Heart right ventricle (tissue), 16 donors: ENCODE measurements at regions not wholly inside any gene's neighbourhood (a gene's known extent, or its start where the extent isn't known, plus 50 kb on each side); places are given as distances from the start of the nearest gene placed in this dataset.

ENCODE experiments used
- ATAC-seq, 8 donors: fragments of 200-7000 bp; cut with Tn5 transposase; one replicate each; pipeline ENCODE4 v1.9.1; 2020; ENCODE audit warnings: mild to moderate bottlenecking in 8 of 8, moderate library complexity in 8 of 8, moderate number of reproducible peaks in 1 of 8
- DNase-seq, 2 donors: peaks; one replicate each; pipeline ENCODE4 v3.0.0-alpha.2; 2020
- H3K27ac ChIP-seq, 10 donors: fragments of 200-600 bp; sonication (generic) in 2 of 10; one replicate each; pipeline versions ENCODE4 v1.5.0 to v1.8.0; 2020 to 2022; ENCODE audit warnings: mild to moderate bottlenecking in 3 of 10
- H3K27me3 ChIP-seq, 7 donors: fragments of 200-600 bp; one replicate each; pipeline ENCODE4 v1.8.0; 2021 to 2022; ENCODE audit warnings: mild to moderate bottlenecking in 2 of 7
- H3K36me3 ChIP-seq, 9 donors: fragments of 200-600 bp; sonication (generic) in 1 of 9; one replicate each; pipeline versions ENCODE4 v1.5.0 to v1.8.0; 2020 to 2022; ENCODE audit warnings: mild to moderate bottlenecking in 2 of 9
- H3K4me1 ChIP-seq, 9 donors: fragments of 200-600 bp; sonication (generic) in 1 of 9; one replicate each; pipeline versions ENCODE4 v1.5.0 to v1.8.0; 2020 to 2022; ENCODE audit warnings: mild to moderate bottlenecking in 4 of 9
- H3K4me3 ChIP-seq, 10 donors: fragments of 200-600 bp; sonication (generic) in 2 of 10; one replicate each; pipeline versions ENCODE4 v1.5.0 to v1.8.0; 2020 to 2022; ENCODE audit warnings: mild to moderate bottlenecking in 7 of 10, moderate library complexity in 2 of 10
- H3K9me3 ChIP-seq, 11 donors: fragments of 200-600 bp in 10 of 11; sonication (generic) in 2 of 11; one replicate each; pipeline versions ENCODE4 v1.5.0 to v1.8.0; 2013 to 2022; ENCODE audit warnings: mild to moderate bottlenecking in 2 of 11, control low read depth in 1 of 11, moderate library complexity in 1 of 11
- WGBS, 2 donors: extraction: QIAGEN DNeasy Blood & Tissue Kit; methylation state at CpG; one replicate each; pipeline ENCODE4 v1.1.7; 2013; ENCODE audit warnings: inconsistent platforms in 1 of 2; 5-methylcytosine and 5-hydroxymethylcytosine counted together
- intact Hi-C, 10 donors: fragments of 100-400 bp; cut with DNase I; formaldehyde crosslinking; loops; one replicate each; pipeline versions ENCODE4 v1.11.1 to v1.14.2; 2022
- TF ChIP-seq, protein P1 (sequence below), 9 donors: fragments of 200-600 bp; sonication (generic) in 2 of 9; IDR thresholded peaks; one replicate each; pipeline versions ENCODE4 v1.5.0 to v1.8.0; 2021 to 2022; ENCODE audit warnings: antibody characterized with exemption in 9 of 9, mild to moderate bottlenecking in 5 of 9, moderate library complexity in 1 of 9
- donor health status: Arrhythmogenic right ventricular cardiomyopathy.
- donor health status: ischemic (EF 13 %, LVEDD 7.1; RV severe dilation, severe dysfunction).
- donor health status: healthy with polysubstance abuse.
- donor health status: DM: no; HTN: yes; CAD: no.
- donor health status: DM: no; HTN: no; CAD: no.
- donor health status: ischemic (EF 25% LVEDD 6.9; RV normal size, moderate dysfunction).
- donor health status: ischemic (EF 25% LVEDD 5.7; RV mildly dilated, moderate dysfunction).
- donor health status: healthy.
- donor health status: DM: yes; HTN: yes; CAD: no.
- donor health status: Ischemic cardiomyopathy.
- donor health status: ischemic (EF 35%, LVEDD 5.7; RV mildly dilated, moderate dysfunction).
- donor health status: nonischemic (EF 11% LVEDD 7.7; RV severe dilation, severe dysfunction).
- donor health status: DM: yes; HTN: yes; CAD: no.
- donor health status: PGD.
- donor health status: ischemic (EF 29% LVEDD 5.4; RV normal size, mild dysfunction).
- donor health status: nonischemic (EF 23%, LVEDD 6.1; RV moderate dilation, normal function).

DNA sequence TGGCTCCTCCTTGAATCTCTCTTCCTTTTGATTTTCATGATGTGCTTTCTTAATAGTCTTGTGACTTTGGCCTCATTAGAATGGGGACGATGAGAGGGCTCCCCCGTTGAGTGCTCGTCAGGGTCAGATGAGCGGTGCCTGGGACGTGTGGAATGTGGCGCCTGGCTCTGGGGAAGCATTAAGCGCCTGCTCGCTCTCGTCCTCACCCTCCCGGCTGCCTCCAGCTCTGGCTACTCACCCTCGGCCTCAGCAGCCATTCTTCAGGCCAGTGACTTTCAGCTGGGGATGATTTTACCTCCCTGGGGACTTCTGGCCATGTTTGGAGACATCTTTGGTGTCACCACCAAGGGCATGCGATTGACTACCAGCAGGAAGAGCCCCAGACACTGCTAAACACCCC is 69.7 kb downstream of the RPS6KA4 start:
- H3K36me3 ChIP-seq, result no peaks in the 10 kb centered on the region
- no peak for DNase-seq
- intact Hi-C loops, result no loop called here
- 48 to 55% methylated on average over 12 of the region's 12 CpGs for WGBS, 2 donors
- no peak for ATAC-seq
- TF ChIP-seq, protein P1, sequence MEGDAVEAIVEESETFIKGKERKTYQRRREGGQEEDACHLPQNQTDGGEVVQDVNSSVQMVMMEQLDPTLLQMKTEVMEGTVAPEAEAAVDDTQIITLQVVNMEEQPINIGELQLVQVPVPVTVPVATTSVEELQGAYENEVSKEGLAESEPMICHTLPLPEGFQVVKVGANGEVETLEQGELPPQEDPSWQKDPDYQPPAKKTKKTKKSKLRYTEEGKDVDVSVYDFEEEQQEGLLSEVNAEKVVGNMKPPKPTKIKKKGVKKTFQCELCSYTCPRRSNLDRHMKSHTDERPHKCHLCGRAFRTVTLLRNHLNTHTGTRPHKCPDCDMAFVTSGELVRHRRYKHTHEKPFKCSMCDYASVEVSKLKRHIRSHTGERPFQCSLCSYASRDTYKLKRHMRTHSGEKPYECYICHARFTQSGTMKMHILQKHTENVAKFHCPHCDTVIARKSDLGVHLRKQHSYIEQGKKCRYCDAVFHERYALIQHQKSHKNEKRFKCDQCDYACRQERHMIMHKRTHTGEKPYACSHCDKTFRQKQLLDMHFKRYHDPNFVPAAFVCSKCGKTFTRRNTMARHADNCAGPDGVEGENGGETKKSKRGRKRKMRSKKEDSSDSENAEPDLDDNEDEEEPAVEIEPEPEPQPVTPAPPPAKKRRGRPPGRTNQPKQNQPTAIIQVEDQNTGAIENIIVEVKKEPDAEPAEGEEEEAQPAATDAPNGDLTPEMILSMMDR (IDR thresholded peaks at IDR 0.05), result no peak
- H3K4me3 ChIP-seq, result no peak overlapping the region
- peaks cover 0 to 10% (median 0%) of the 10 kb centered on the region in 11 donors for H3K9me3 ChIP-seq
- no peaks in the 10 kb centered on the region for H3K4me1 ChIP-seq
- no peak overlapping the region for H3K27ac ChIP-seq
- peaks cover 0 to 14% (median 6%) of the 10 kb centered on the region in 7 donors for H3K27me3 ChIP-seq

DNA sequence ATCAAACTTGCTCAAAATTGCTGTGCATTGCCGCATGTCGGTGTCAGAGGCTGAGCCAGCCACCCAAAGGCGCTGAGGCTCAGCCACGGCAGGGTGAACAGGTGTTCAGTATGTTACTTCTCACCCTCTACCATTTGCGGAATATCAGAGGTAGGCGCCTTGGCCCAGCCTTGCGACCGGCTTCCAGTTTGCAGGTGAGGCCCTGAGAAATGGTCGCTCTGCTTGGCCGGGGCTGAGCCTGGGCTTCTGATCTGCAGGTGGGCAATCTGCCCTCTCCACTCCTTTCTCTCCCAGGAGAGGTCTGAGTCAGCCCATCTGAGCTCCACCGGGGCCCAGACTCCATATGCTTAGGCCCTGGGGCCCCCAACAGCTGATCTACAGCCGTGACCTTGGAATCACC is 71.0 kb downstream of the RPS6KA4 start:
- peaks cover 0 to 20% (median 9%) of the 10 kb centered on the region in 7 donors for H3K27me3 ChIP-seq
- WGBS, 2 donors, result 91 to 96% methylated on average over 12 of the region's 12 CpGs
- no peaks in the 10 kb centered on the region for H3K36me3 ChIP-seq
- TF ChIP-seq, protein P1 (IDR thresholded peaks at IDR 0.05), result no peak
- no peak overlapping the region for H3K4me3 ChIP-seq
- H3K4me1 ChIP-seq, result no peaks in the 10 kb centered on the region
- intact Hi-C loops, result no loop called here
- DNase-seq (no peak), ATAC-seq (no peak)
- no peak overlapping the region for H3K27ac ChIP-seq
- peaks cover 0 to 10% (median 0%) of the 10 kb centered on the region in 11 donors for H3K9me3 ChIP-seq

DNA sequence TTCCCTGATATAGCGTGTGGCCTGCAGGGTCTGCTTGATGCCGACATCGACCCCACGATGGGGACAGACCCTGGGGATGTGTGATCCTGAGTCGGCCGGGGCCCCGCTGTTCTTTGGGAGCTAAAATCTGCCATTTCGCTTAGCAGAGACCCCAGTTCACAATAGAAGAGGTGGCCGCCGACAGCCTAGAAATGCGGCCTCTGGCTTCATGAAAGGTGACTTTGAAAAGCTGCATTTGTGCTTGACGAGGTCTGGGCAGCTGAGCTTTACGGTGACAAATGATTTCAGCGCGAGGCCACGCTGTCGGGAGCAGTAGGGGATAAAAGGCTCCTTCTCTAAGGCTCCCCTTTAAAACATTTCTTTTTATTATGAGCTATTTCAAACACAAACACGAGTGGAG is 71.7 kb downstream of the RPS6KA4 start:
- ATAC-seq, result no peak
- Histone ChIP-seq H3K27me3 (peaks cover 0 to 20% (median 6%) of the 10 kb centered on the region in 7 donors), H3K4me1 (no peaks in the 10 kb centered on the region), H3K4me3 (no peak overlapping the region), H3K27ac (no peak overlapping the region), H3K9me3 (peaks cover 0 to 10% (median 0%) of the 10 kb centered on the region in 11 donors), H3K36me3 (no peaks in the 10 kb centered on the region)
- intact Hi-C loops, result no loop called here
- WGBS, 2 donors, result 59 to 65% methylated on average over 18 of the region's 18 CpGs
- DNase-seq, result no peak
- TF ChIP-seq, protein P1 (IDR thresholded peaks at IDR 0.05), result no peak

DNA sequence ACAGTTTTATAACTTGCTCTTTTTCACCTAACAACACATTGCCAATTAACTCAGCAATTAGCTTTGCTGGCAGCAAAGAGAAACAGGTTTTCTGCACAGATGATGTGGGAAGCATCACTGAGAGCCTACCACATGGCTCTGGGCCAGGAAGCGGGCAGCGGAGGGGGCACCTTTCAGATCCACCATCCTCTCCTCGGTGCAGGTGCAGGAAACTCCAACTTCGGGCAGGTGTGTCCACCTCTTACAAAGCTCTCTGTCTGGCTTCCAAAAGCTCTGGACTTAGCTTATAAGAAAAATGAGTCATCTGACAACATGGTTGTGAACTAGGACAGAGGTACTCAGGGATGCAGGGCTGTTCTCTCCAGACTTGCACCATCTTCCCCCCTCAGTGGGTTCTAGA is 77.0 kb downstream of the RPS6KA4 start:
- DNase-seq (no peak), ATAC-seq (no peak)
- Histone ChIP-seq H3K36me3 (no peaks in the 10 kb centered on the region), H3K27ac (no peak overlapping the region), H3K4me3 (no peak overlapping the region), H3K27me3 (peaks cover 0 to 50% (median 26%) of the 10 kb centered on the region in 7 donors), H3K4me1 (no peaks in the 10 kb centered on the region), H3K9me3 (peaks cover 0 to 10% (median 0%) of the 10 kb centered on the region in 11 donors)
- TF ChIP-seq, protein P1 (IDR thresholded peaks at IDR 0.05), result no peak
- intact Hi-C loops, result no loop called here
- 75 to 89% methylated on average over 4 of the region's 4 CpGs for WGBS, 2 donors
